SK-N-SH (cell line): ENCODE measurements at regions not wholly inside any gene's neighbourhood (a gene's known extent, or its start where the extent isn't known, plus 50 kb on each side); places are given as distances from the start of the nearest gene placed in this dataset.

Source experiments
- CTCF ChIP-seq: fragments of 200-600 bp; sonication (generic); IDR thresholded peaks from 2 replicates; pipeline ENCODE4 v1.6.1; 2017; ENCODE audit warnings: antibody characterized with exemption, mild to moderate bottlenecking, moderate library complexity
- EP300 ChIP-seq, 2 experiments: IDR thresholded peaks; 2 replicates each; pipeline versions ENCODE4 v1.4.0 to v1.6.1; 2012; ENCODE audit warnings: borderline replicate concordance in 1 of 2, low read depth in 1 of 2, low read length in 1 of 2
- GATA2 ChIP-seq: sonication (generic); formaldehyde crosslinking; IDR thresholded peaks from 2 replicates; pipeline ENCODE4 v1.5.0; 2020; ENCODE audit warnings: mild to moderate bottlenecking, missing genetic modification reagents
- TCF12 ChIP-seq: IDR thresholded peaks from 2 replicates; pipeline ENCODE4 v1.4.0; 2012

GRCh38 chr5:13510616-13511015 lies 433.9 kb downstream of the DNAH5 start:
- TF ChIP-seq EP300 (IDR thresholded peaks at IDR 0.05; ENCODE audit: borderline replicate concordance in 1 of 2, low read depth in 1 of 2, low read length in 1 of 2) (no peak), CTCF (no peak), GATA2 (no peak), TCF12 (no peak)
